Right lung (tissue), 2 donors: ENCODE measurements at regions not wholly inside any gene's neighbourhood (a gene's known extent, or its start where the extent isn't known, plus 50 kb on each side); places are given as distances from the start of the nearest gene placed in this dataset.
"Not testable (repeated sequence)": the region's sequence is repeated elsewhere in the genome, so short reads cannot be mapped to it uniquely, and the experiment has no call there.

Experiments used
- DNase-seq, 2 donors: peaks; one replicate each; pipeline ENCODE4 v3.0.0-alpha.2; 2013

- DNase-seq, result no peak
Observed at GRCh38 chr4:23097251-23097650, 404.5 kb downstream of the GBA3 start.

GRCh38 chr4:23091711-23092110, 399.0 kb downstream of the GBA3 start:
- DNase-seq, result no peak

GRCh38 chr4:23085249-23085568, 392.5 kb downstream of the GBA3 start:
- no peak for DNase-seq

GRCh38 chr4:23084559-23085248, 392.0 kb downstream of the GBA3 start:
- no peak for DNase-seq

- DNase-seq, result no peak
Observed at GRCh38 chr4:23083391-23083790, 390.7 kb downstream of the GBA3 start.

GRCh38 chr4:23080171-23080570, 387.4 kb downstream of the GBA3 start:
- DNase-seq, result not testable (repeated sequence)

- no peak for DNase-seq
Observed at GRCh38 chr4:23070848-23071570, 378.3 kb downstream of the GBA3 start.

- DNase-seq, result no peak
Observed at GRCh38 chr4:23068756-23069155, 376.0 kb downstream of the GBA3 start.

- no peak for DNase-seq
Observed at GRCh38 chr4:23068287-23068686, 375.6 kb downstream of the GBA3 start.

GRCh38 chr4:23062188-23062587, 369.5 kb downstream of the GBA3 start:
- DNase-seq, result no peak

GRCh38 chr4:23061431-23061830, 368.7 kb downstream of the GBA3 start:
- DNase-seq, result no peak

GRCh38 chr4:23060776-23061175, 368.0 kb downstream of the GBA3 start:
- no peak for DNase-seq

GRCh38 chr4:23058165-23058776, 365.5 kb downstream of the GBA3 start:
- DNase-seq, result no peak

- no peak for DNase-seq
Observed at GRCh38 chr4:23041501-23041900, 348.8 kb downstream of the GBA3 start.

- no peak for DNase-seq
Observed at GRCh38 chr4:23040539-23040938, 347.8 kb downstream of the GBA3 start.

GRCh38 chr4:23039818-23040217, 347.1 kb downstream of the GBA3 start:
- no peak for DNase-seq

- DNase-seq, result no peak
Observed at GRCh38 chr4:23038626-23039491, 346.1 kb downstream of the GBA3 start.

- no peak for DNase-seq
Observed at GRCh38 chr4:23036921-23037495, 344.3 kb downstream of the GBA3 start.

GRCh38 chr4:23036503-23036902, 343.8 kb downstream of the GBA3 start:
- DNase-seq, result no peak

- no peak for DNase-seq
Observed at GRCh38 chr4:23035521-23036056, 342.9 kb downstream of the GBA3 start.

GRCh38 chr4:23034731-23035130, 342.0 kb downstream of the GBA3 start:
- no peak for DNase-seq

GRCh38 chr4:23033796-23034195, 341.1 kb downstream of the GBA3 start:
- DNase-seq, result no peak
